Progenitor cell of endocrine pancreas (in vitro differentiated cells): ENCODE measurements at regions not wholly inside any gene's neighbourhood (a gene's known extent, or its start where the extent isn't known, plus 50 kb on each side); places are given as distances from the start of the nearest gene placed in this dataset.

Experiments used
- DNase-seq: peaks from one replicate; pipeline ENCODE4 v3.0.0; 2021; ENCODE audit warnings: low spot score; ENCODE audit not compliant: unreplicated experiment
- H3K27ac Mint-ChIP-seq: 2 replicates; pipeline ENCODE4 v1.8.0; 2021; ENCODE audit warnings: mild to moderate bottlenecking, moderate library complexity, mixed read lengths
- H3K27me3 Mint-ChIP-seq: 2 replicates; pipeline ENCODE4 v1.8.0; 2021; ENCODE audit warnings: mixed read lengths
- H3K36me3 Mint-ChIP-seq: 2 replicates; pipeline ENCODE4 v1.8.0; 2022; ENCODE audit warnings: mixed read lengths; ENCODE audit not compliant: insufficient read depth
- H3K4me1 Mint-ChIP-seq: 2 replicates; pipeline ENCODE4 v1.8.0; 2021; ENCODE audit warnings: low read depth, mixed read lengths
- H3K4me3 Mint-ChIP-seq: 2 replicates; pipeline ENCODE4 v1.8.0; 2021; ENCODE audit warnings: low read depth, mild to moderate bottlenecking, moderate library complexity, mixed read lengths
- H3K9me3 Mint-ChIP-seq: 2 replicates; pipeline ENCODE4 v1.8.0; 2021; ENCODE audit warnings: low read depth, mixed read lengths
- TF ChIP-seq, protein P1 (sequence below): fragments of 200-600 bp; sonication (generic); IDR thresholded peaks from one replicate; pipeline ENCODE4 v1.5.0; 2021; ENCODE audit warnings: antibody characterized with exemption, mild to moderate bottlenecking; ENCODE audit not compliant: unreplicated experiment

GRCh38 chr4:1533501-1534064 lies 127.3 kb upstream of the NKX1-1 start:
- H3K27ac Mint-ChIP-seq: no peak overlapping the region
- TF ChIP-seq, protein P1, sequence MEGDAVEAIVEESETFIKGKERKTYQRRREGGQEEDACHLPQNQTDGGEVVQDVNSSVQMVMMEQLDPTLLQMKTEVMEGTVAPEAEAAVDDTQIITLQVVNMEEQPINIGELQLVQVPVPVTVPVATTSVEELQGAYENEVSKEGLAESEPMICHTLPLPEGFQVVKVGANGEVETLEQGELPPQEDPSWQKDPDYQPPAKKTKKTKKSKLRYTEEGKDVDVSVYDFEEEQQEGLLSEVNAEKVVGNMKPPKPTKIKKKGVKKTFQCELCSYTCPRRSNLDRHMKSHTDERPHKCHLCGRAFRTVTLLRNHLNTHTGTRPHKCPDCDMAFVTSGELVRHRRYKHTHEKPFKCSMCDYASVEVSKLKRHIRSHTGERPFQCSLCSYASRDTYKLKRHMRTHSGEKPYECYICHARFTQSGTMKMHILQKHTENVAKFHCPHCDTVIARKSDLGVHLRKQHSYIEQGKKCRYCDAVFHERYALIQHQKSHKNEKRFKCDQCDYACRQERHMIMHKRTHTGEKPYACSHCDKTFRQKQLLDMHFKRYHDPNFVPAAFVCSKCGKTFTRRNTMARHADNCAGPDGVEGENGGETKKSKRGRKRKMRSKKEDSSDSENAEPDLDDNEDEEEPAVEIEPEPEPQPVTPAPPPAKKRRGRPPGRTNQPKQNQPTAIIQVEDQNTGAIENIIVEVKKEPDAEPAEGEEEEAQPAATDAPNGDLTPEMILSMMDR: no peak
- H3K36me3 Mint-ChIP-seq: no peaks in the 10 kb centered on the region
- no peak for DNase-seq
- peaks cover 10% of the 10 kb centered on the region for H3K27me3 Mint-ChIP-seq
- H3K9me3 Mint-ChIP-seq: no peaks in the 10 kb centered on the region
- no peak overlapping the region for H3K4me3 Mint-ChIP-seq
- no peaks in the 10 kb centered on the region for H3K4me1 Mint-ChIP-seq

- Mint-ChIP-seq H3K36me3 (no peaks in the 10 kb centered on the region), H3K4me3 (no peak overlapping the region), H3K27ac (no peak overlapping the region), H3K4me1 (no peaks in the 10 kb centered on the region), H3K27me3 (peaks cover 19% of the 10 kb centered on the region), H3K9me3 (no peaks in the 10 kb centered on the region)
- TF ChIP-seq, protein P1: no peak
- DNase-seq: no peak
Observed at GRCh38 chr4:1532549-1533395, 126.5 kb upstream of the NKX1-1 start.

DNA sequence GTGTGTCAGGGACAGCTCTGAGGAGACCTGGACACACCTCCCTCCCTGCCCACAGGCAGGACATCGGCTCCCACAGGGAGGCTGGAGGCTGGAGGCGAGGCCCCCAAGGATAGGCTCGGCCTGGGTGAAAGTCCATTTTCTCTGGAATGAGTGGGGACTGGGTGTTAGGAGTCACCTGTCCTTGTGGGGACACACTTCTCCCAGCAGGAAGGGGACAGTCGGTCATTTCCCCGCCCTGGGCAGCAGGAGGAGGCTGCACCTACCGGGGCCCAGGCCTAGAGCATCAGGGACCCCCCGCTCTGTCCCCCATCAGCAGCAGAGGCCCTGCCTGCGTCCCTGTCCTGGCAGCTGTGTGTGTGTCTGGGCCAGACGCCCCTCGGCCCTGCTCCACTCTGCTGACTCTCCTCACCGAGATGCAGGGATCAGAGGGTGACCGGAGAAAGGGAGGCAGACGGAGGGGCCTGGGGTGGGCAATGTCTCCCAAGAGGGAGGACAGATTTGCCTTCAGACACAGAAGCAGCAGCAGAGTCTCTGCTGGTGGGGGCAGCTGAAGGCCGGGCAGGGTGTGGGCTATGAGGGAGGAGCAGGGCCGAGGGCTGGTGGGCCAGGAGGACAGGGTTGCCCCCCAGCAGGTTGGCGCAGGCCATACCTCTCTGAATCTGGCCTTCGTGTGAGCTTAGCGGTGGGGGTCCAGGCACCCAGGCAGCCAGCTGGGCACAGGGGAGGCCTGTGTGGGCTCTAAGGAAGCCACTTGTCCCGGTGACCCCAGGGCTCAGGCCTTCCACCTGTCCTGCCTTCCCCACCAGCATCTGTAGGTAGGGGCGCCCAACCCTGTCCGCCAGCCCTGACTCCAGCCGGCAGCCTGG lies 125.7 kb upstream of the NKX1-1 start:
- Mint-ChIP-seq H3K27me3 (peaks cover 27% of the 10 kb centered on the region), H3K27ac (no peak overlapping the region), H3K4me1 (no peaks in the 10 kb centered on the region), H3K4me3 (no peak overlapping the region), H3K9me3 (no peaks in the 10 kb centered on the region), H3K36me3 (no peaks in the 10 kb centered on the region)
- TF ChIP-seq, protein P1: no peak
- DNase-seq: no peak

- Mint-ChIP-seq H3K36me3 (no peaks in the 10 kb centered on the region), H3K9me3 (peaks cover 1% of the 10 kb centered on the region), H3K4me3 (no peak overlapping the region), H3K4me1 (no peaks in the 10 kb centered on the region), H3K27ac (no peak overlapping the region), H3K27me3 (peaks cover 33% of the 10 kb centered on the region)
- DNase-seq: no peak
- TF ChIP-seq, protein P1: no peak
Observed at GRCh38 chr4:1530356-1530755, 124.1 kb upstream of the NKX1-1 start.

- no peak overlapping the region for H3K4me3 Mint-ChIP-seq
- TF ChIP-seq, protein P1: no peak
- no peaks in the 10 kb centered on the region for H3K36me3 Mint-ChIP-seq
- DNase-seq: no peak
- peaks cover 59% of the 10 kb centered on the region for H3K27me3 Mint-ChIP-seq
- no peaks in the 10 kb centered on the region for H3K4me1 Mint-ChIP-seq
- H3K27ac Mint-ChIP-seq: no peak overlapping the region
- H3K9me3 Mint-ChIP-seq: peaks cover 3% of the 10 kb centered on the region
Observed at GRCh38 chr4:1524761-1525160, 118.5 kb upstream of the NKX1-1 start.
